Liver (tissue), 8 donors: ENCODE measurements at regions not wholly inside any gene's neighbourhood (a gene's known extent, or its start where the extent isn't known, plus 50 kb on each side); places are given as distances from the start of the nearest gene placed in this dataset.

Source experiments
- DNase-seq: peaks from one replicate; pipeline ENCODE4 v3.0.0-alpha.2; 2017; ENCODE audit warnings: low spot score
- H3K27ac ChIP-seq, 2 donors: one replicate each; pipeline ENCODE4 v1.7.0; 2013; ENCODE audit warnings: inconsistent platforms in 2 of 2, low read length in 2 of 2, control low read depth in 1 of 2, low read depth in 1 of 2, mild to moderate bottlenecking in 1 of 2
- H3K27me3 ChIP-seq, 4 donors: one replicate each; pipeline versions ENCODE4 v1.6.1 to v1.7.0; 2013; ENCODE audit warnings: low read length in 3 of 4, inconsistent platforms in 1 of 4, mild to moderate bottlenecking in 1 of 4, moderate library complexity in 1 of 4; ENCODE audit not compliant: control insufficient read depth in 4 of 4, insufficient read depth in 4 of 4
- H3K36me3 ChIP-seq, 4 donors: one replicate each; pipeline versions ENCODE4 v1.6.1 to v1.7.0; 2013; ENCODE audit warnings: low read length in 3 of 4, mild to moderate bottlenecking in 3 of 4, low read depth in 1 of 4, moderate library complexity in 1 of 4; ENCODE audit not compliant: control insufficient read depth in 4 of 4, insufficient read depth in 3 of 4
- H3K4me1 ChIP-seq, 4 donors: one replicate each; pipeline versions ENCODE4 v1.6.1 to v1.7.0; 2013; ENCODE audit warnings: low read length in 3 of 4, mild to moderate bottlenecking in 3 of 4, moderate library complexity in 1 of 4; ENCODE audit not compliant: control insufficient read depth in 4 of 4, insufficient read depth in 4 of 4
- H3K4me3 ChIP-seq, 3 donors: one replicate each; pipeline versions ENCODE4 v1.6.1 to v1.7.0; 2013; ENCODE audit warnings: low read length in 3 of 3, control low read depth in 1 of 3, low read depth in 1 of 3, mild to moderate bottlenecking in 1 of 3
- H3K9ac ChIP-seq, 2 donors: one replicate each; pipeline ENCODE4 v1.7.0; 2013; ENCODE audit warnings: low read length in 2 of 2, mild to moderate bottlenecking in 2 of 2, moderate library complexity in 2 of 2, control low read depth in 1 of 2, low read depth in 1 of 2
- H3K9me3 ChIP-seq, 4 donors: one replicate each; pipeline versions ENCODE4 v1.6.1 to v1.7.0; 2013; ENCODE audit warnings: low read length in 3 of 4; ENCODE audit not compliant: control insufficient read depth in 4 of 4
- ATF3 ChIP-seq: IDR thresholded peaks from 2 replicates; pipeline ENCODE4 v1.6.1; 2016; ENCODE audit warnings: antibody characterized with exemption
- CTCF ChIP-seq: fragments of 150-350 bp; IDR thresholded peaks from 2 replicates; pipeline ENCODE4 v1.5.1; 2017; ENCODE audit warnings: improper control_type of control experiment, low read depth, low read length; ENCODE audit not compliant: missing input control
- EGR1 ChIP-seq, 2 donors: IDR thresholded peaks; 2 replicates each; pipeline ENCODE4 v1.6.1; 2016 to 2018; ENCODE audit warnings: antibody characterized with exemption in 2 of 2, low read depth in 2 of 2
- FOXA1 ChIP-seq: IDR thresholded peaks from 2 replicates; pipeline ENCODE4 v1.6.1; 2016; ENCODE audit warnings: antibody characterized with exemption
- FOXA2 ChIP-seq: IDR thresholded peaks from 2 replicates; pipeline ENCODE4 v1.6.1; 2016; ENCODE audit warnings: antibody characterized with exemption
- GABPA ChIP-seq, 2 donors: IDR thresholded peaks in 1 of 2; conservative IDR thresholded peaks in 1 of 2; 2 replicates each; pipeline ENCODE4 v1.6.1; 2016; ENCODE audit warnings: antibody characterized with exemption in 2 of 2, mild to moderate bottlenecking in 1 of 2, moderate library complexity in 1 of 2
- HNF4A ChIP-seq, 2 donors: conservative IDR thresholded peaks; 2 replicates each; pipeline ENCODE4 v1.6.1; 2016; ENCODE audit warnings: antibody characterized with exemption in 2 of 2, mild to moderate bottlenecking in 2 of 2
- HNF4G ChIP-seq: IDR thresholded peaks from 2 replicates; pipeline ENCODE4 v1.6.1; 2016; ENCODE audit warnings: antibody characterized with exemption
- JUND ChIP-seq, 2 donors: IDR thresholded peaks; 2 replicates each; pipeline ENCODE4 v1.6.1; 2016; ENCODE audit warnings: antibody characterized with exemption in 2 of 2
- MAX ChIP-seq: IDR thresholded peaks from 2 replicates; pipeline ENCODE4 v1.6.1; 2016; ENCODE audit warnings: antibody characterized with exemption
- NR2F2 ChIP-seq: IDR thresholded peaks from 2 replicates; pipeline ENCODE4 v1.6.1; 2016; ENCODE audit warnings: antibody characterized with exemption
- RAD21 ChIP-seq, 2 donors: IDR thresholded peaks; 2 replicates each; pipeline ENCODE4 v1.6.1; 2016; ENCODE audit warnings: antibody characterized with exemption in 2 of 2, mild to moderate bottlenecking in 2 of 2
- REST ChIP-seq: IDR thresholded peaks from 2 replicates; pipeline ENCODE4 v1.6.1; 2016; ENCODE audit warnings: antibody characterized with exemption, mild to moderate bottlenecking
- RXRA ChIP-seq, 2 donors: IDR thresholded peaks; 2 replicates each; pipeline ENCODE4 v1.6.1; 2017 to 2018; ENCODE audit warnings: antibody characterized with exemption in 2 of 2, mild to moderate bottlenecking in 1 of 2
- SP1 ChIP-seq: IDR thresholded peaks from 2 replicates; pipeline ENCODE4 v1.6.1; 2018; ENCODE audit warnings: antibody characterized with exemption, mild to moderate bottlenecking
- TAF1 ChIP-seq: conservative IDR thresholded peaks from 2 replicates; pipeline ENCODE4 v1.6.1; 2016; ENCODE audit warnings: antibody characterized with exemption, mild to moderate bottlenecking
- YY1 ChIP-seq: IDR thresholded peaks from 2 replicates; pipeline ENCODE4 v1.6.1; 2016; ENCODE audit warnings: antibody characterized with exemption, mild to moderate bottlenecking
- WGBS: extraction: QIAGEN DNeasy Blood & Tissue Kit; methylation state at CpG from one replicate; pipeline ENCODE4 v1.1.7; 2013; 5-methylcytosine and 5-hydroxymethylcytosine counted together
- donor health status: healthy.
- donor health status: healthy.
- donor health status: healthy.
- donor health status: healthy.
- donor health status: healthy.

- 75% methylated on average over 2 of the region's 2 CpGs for WGBS
These were observed 435.7 kb downstream of the ZFHX3 start for GRCh38 chr16:72612256-72612655.

GRCh38 chr16:72609933-72610332 lies 438.0 kb upstream of the PMFBP1 start:
- Histone ChIP-seq H3K36me3 (no peaks in the 10 kb centered on the region), H3K9ac (no peak overlapping the region), H3K27ac (no peak overlapping the region), H3K27me3 (no peaks in the 10 kb centered on the region), H3K4me1 (no peaks in the 10 kb centered on the region), H3K4me3 (no peak overlapping the region), H3K9me3 (no peaks in the 10 kb centered on the region)
- TF ChIP-seq FOXA1 = no peak
- 75% methylated on average over 3 of the region's 3 CpGs for WGBS
- no peak for DNase-seq

More at GRCh38 chr16:72612256-72612655, 435.7 kb downstream of the ZFHX3 start:
- H3K36me3 ChIP-seq = no peaks in the 10 kb centered on the region
- no peaks in the 10 kb centered on the region for H3K4me1 ChIP-seq
- no peak overlapping the region for H3K4me3 ChIP-seq
- no peak overlapping the region for H3K9ac ChIP-seq
- no peaks in the 10 kb centered on the region for H3K9me3 ChIP-seq
- H3K27ac ChIP-seq = no peak overlapping the region
- TF ChIP-seq JUND (IDR thresholded peaks at IDR 0.05) = no peak
- no peak for TF ChIP-seq HNF4A (conservative IDR thresholded peaks at IDR 0.05)
- TF ChIP-seq TAF1 = no peak
- TF ChIP-seq RAD21 (IDR thresholded peaks at IDR 0.05) = no peak
- no peak for TF ChIP-seq REST
- TF ChIP-seq EGR1 (IDR thresholded peaks at IDR 0.05; ENCODE audit: low read depth in 2 of 2) = no peak
- TF ChIP-seq CTCF = no peak
- TF ChIP-seq NR2F2 = no peak
- no peak for TF ChIP-seq FOXA2
- TF ChIP-seq RXRA (IDR thresholded peaks at IDR 0.05) = no peak
- TF ChIP-seq MAX = no peak
- no peaks in the 10 kb centered on the region for H3K27me3 ChIP-seq
- DNase-seq = no peak

GRCh38 chr16:72609066-72609465 lies 437.1 kb upstream of the PMFBP1 start:
- no peaks in the 10 kb centered on the region for H3K27me3 ChIP-seq
- H3K9ac ChIP-seq = no peak overlapping the region
- DNase-seq = no peak
- H3K9me3 ChIP-seq = no peaks in the 10 kb centered on the region
- H3K36me3 ChIP-seq = no peaks in the 10 kb centered on the region
- H3K27ac ChIP-seq = no peak overlapping the region
- WGBS = 85% methylated on average over 1 of the region's 1 CpG
- H3K4me1 ChIP-seq = no peaks in the 10 kb centered on the region
- no peak overlapping the region for H3K4me3 ChIP-seq
- TF ChIP-seq SP1 (no peak), JUND (IDR thresholded peaks at IDR 0.05) (no peak), REST (no peak), ATF3 (no peak), RAD21 (IDR thresholded peaks at IDR 0.05) (no peak), EGR1 (IDR thresholded peaks at IDR 0.05; ENCODE audit: low read depth in 2 of 2) (no peak), GABPA (IDR thresholded peaks at IDR 0.05 in 1 of 2, conservative IDR thresholded peaks at IDR 0.05 in 1 of 2) (no peak), HNF4G (no peak), FOXA2 (no peak), RXRA (IDR thresholded peaks at IDR 0.05) (no peak), MAX (no peak), NR2F2 (no peak), YY1 (no peak), HNF4A (conservative IDR thresholded peaks at IDR 0.05) (no peak)
